ENCODE measurements at regions not wholly inside any gene's neighbourhood (a gene's known extent, or its start where the extent isn't known, plus 50 kb on each side); places are given as distances from the start of the nearest gene placed in this dataset.

DNA sequence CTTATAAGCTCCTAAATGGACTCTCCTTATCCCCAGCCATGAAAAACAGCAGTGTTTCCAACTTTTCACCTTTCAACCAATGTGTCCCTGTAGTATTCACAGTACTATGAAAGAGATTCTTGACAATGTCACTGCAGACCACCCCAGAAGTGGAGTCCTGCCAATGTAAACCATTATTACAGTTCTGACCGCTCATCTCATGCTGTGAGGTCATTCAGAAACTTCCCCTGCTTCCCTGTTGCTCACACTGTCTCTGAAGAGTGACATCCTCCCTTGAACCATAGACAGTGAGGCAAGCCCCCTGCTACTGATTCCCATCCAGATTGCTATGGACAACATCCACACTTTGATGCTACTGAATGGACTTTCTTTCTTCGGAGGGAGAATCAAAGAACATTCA is 1523.7 kb upstream of the ACVR2A start:
- no peak overlapping the region for H3K27ac ChIP-seq (replicated peaks)
- TF ChIP-seq, protein P1, sequence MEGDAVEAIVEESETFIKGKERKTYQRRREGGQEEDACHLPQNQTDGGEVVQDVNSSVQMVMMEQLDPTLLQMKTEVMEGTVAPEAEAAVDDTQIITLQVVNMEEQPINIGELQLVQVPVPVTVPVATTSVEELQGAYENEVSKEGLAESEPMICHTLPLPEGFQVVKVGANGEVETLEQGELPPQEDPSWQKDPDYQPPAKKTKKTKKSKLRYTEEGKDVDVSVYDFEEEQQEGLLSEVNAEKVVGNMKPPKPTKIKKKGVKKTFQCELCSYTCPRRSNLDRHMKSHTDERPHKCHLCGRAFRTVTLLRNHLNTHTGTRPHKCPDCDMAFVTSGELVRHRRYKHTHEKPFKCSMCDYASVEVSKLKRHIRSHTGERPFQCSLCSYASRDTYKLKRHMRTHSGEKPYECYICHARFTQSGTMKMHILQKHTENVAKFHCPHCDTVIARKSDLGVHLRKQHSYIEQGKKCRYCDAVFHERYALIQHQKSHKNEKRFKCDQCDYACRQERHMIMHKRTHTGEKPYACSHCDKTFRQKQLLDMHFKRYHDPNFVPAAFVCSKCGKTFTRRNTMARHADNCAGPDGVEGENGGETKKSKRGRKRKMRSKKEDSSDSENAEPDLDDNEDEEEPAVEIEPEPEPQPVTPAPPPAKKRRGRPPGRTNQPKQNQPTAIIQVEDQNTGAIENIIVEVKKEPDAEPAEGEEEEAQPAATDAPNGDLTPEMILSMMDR (IDR thresholded peaks at IDR 0.05; ENCODE audit: insufficient read depth, low read length): no peak
- no peak overlapping the region for H3K4me3 ChIP-seq (replicated peaks; ENCODE audit: insufficient read depth, low read length)
- no peak for DNase-seq (ENCODE audit: low read depth in 1 of 2, low spot score in 1 of 2)
- H3K27me3 ChIP-seq (ENCODE audit: insufficient read depth, poor library complexity, severe bottlenecking): no peaks in the 10 kb centered on the region

GRCh38 chr2:146317959-146318358 is 1526.9 kb upstream of the ACVR2A start:
- H3K27me3 ChIP-seq (ENCODE audit: insufficient read depth, poor library complexity, severe bottlenecking): no peaks in the 10 kb centered on the region
- no peak overlapping the region for H3K27ac ChIP-seq (replicated peaks)
- DNase-seq (ENCODE audit: low read depth in 1 of 2, low spot score in 1 of 2): no peak
- no peak overlapping the region for H3K4me3 ChIP-seq (replicated peaks; ENCODE audit: insufficient read depth, low read length)
- no peak for TF ChIP-seq GABPA (IDR thresholded peaks at IDR 0.05; ENCODE audit: low read depth)
- no peak for TF ChIP-seq SPI1 (IDR thresholded peaks at IDR 0.05; ENCODE audit: borderline replicate concordance, low read depth)
- TF ChIP-seq POLR2AphosphoS5 (IDR thresholded peaks at IDR 0.05; ENCODE audit: low read depth): no peak

- TF ChIP-seq, protein P1 (IDR thresholded peaks at IDR 0.05; ENCODE audit: insufficient read depth, low read length): no peak
- no peak for TF ChIP-seq POLR2AphosphoS5 (IDR thresholded peaks at IDR 0.05; ENCODE audit: low read depth)
- TF ChIP-seq SPI1 (IDR thresholded peaks at IDR 0.05; ENCODE audit: borderline replicate concordance, low read depth): no peak
- TF ChIP-seq GABPA (IDR thresholded peaks at IDR 0.05; ENCODE audit: low read depth): no peak
- TF ChIP-seq, protein P2, sequence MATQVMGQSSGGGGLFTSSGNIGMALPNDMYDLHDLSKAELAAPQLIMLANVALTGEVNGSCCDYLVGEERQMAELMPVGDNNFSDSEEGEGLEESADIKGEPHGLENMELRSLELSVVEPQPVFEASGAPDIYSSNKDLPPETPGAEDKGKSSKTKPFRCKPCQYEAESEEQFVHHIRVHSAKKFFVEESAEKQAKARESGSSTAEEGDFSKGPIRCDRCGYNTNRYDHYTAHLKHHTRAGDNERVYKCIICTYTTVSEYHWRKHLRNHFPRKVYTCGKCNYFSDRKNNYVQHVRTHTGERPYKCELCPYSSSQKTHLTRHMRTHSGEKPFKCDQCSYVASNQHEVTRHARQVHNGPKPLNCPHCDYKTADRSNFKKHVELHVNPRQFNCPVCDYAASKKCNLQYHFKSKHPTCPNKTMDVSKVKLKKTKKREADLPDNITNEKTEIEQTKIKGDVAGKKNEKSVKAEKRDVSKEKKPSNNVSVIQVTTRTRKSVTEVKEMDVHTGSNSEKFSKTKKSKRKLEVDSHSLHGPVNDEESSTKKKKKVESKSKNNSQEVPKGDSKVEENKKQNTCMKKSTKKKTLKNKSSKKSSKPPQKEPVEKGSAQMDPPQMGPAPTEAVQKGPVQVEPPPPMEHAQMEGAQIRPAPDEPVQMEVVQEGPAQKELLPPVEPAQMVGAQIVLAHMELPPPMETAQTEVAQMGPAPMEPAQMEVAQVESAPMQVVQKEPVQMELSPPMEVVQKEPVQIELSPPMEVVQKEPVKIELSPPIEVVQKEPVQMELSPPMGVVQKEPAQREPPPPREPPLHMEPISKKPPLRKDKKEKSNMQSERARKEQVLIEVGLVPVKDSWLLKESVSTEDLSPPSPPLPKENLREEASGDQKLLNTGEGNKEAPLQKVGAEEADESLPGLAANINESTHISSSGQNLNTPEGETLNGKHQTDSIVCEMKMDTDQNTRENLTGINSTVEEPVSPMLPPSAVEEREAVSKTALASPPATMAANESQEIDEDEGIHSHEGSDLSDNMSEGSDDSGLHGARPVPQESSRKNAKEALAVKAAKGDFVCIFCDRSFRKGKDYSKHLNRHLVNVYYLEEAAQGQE (IDR thresholded peaks at IDR 0.05; ENCODE audit: insufficient replicate concordance, low read depth): no peak
- Histone ChIP-seq H3K4me3 (replicated peaks; ENCODE audit: insufficient read depth, low read length) (no peak overlapping the region), H3K27ac (replicated peaks) (no peak overlapping the region), H3K27me3 (ENCODE audit: insufficient read depth, poor library complexity, severe bottlenecking) (peaks cover 2% of the 10 kb centered on the region)
- no peak for DNase-seq (ENCODE audit: low read depth in 1 of 2, low spot score in 1 of 2)
Observed at GRCh38 chr2:146312899-146313298, 1531.9 kb upstream of the ACVR2A start.

DNA sequence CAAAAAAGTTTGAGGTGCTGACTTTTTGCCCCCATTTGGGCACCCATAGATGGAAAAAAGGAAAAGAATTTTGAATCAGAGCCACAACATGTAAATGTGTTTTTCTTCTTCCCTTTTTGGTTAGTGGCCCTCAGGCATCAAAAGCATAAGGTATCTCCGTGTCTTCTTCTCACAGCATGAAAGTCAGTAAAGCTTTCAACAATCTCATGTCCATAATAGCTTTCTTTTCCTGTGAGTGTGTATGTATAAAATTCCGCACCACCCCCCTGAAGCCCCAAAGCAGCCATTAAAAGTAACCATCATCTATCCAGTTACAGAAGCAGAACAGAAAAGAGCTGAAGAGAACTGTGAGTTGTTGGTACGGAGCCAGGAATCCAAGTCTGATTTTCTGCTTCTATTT is 1539.7 kb upstream of the ACVR2A start:
- H3K27ac ChIP-seq (replicated peaks): no peak overlapping the region

More for the DNA sequence above, 1539.7 kb upstream of the ACVR2A start:
- TF ChIP-seq, protein P2 (IDR thresholded peaks at IDR 0.05; ENCODE audit: insufficient replicate concordance, low read depth): no peak
- TF ChIP-seq SPI1 (IDR thresholded peaks at IDR 0.05; ENCODE audit: borderline replicate concordance, low read depth) (no peak), POLR2AphosphoS5 (IDR thresholded peaks at IDR 0.05; ENCODE audit: low read depth) (no peak), GABPA (IDR thresholded peaks at IDR 0.05; ENCODE audit: low read depth) (no peak)
- TF ChIP-seq, protein P1 (IDR thresholded peaks at IDR 0.05; ENCODE audit: insufficient read depth, low read length): no peak
- Histone ChIP-seq H3K4me3 (replicated peaks; ENCODE audit: insufficient read depth, low read length) (no peak overlapping the region), H3K27me3 (ENCODE audit: insufficient read depth, poor library complexity, severe bottlenecking) (no peaks in the 10 kb centered on the region)
- DNase-seq (ENCODE audit: low read depth in 1 of 2, low spot score in 1 of 2): no peak

Measured in HL-60 (cell line).